GM13977 (cell line): ENCODE measurements at regions not wholly inside any gene's neighbourhood (a gene's known extent, or its start where the extent isn't known, plus 50 kb on each side); places are given as distances from the start of the nearest gene placed in this dataset.

ENCODE experiments used
- DNase-seq: peaks from one replicate; pipeline ENCODE4 v3.0.0; 2012; ENCODE audit warnings: low spot score
- CTCF ChIP-seq: IDR thresholded peaks from 2 replicates; pipeline ENCODE4 v1.5.1; 2012; ENCODE audit warnings: mild to moderate bottlenecking, control low read depth; ENCODE audit not compliant: insufficient read depth; ENCODE audit errors: extremely low read depth, missing control alignments
- in situ Hi-C: fragments of 300-500 bp; cut with MboI; formaldehyde crosslinking; loops from one replicate; pipeline ENCODE4 v1.12.0; 2022; ENCODE audit warnings: low sequenced_read_pairs, low pct_unique_long_range_greater_than_20kb, mixed read lengths, inconsistent platforms; ENCODE audit not compliant: unreplicated experiment

- no peak for DNase-seq
- TF ChIP-seq CTCF = no peak
- in situ Hi-C loops = loop anchor here (25.0 kb wide), 1 partner anchor 271 kb away; no protein-coding TSS in a partner anchor
Measured at GRCh38 chr13:91141543-91142061, 205.9 kb upstream of the MIR17HG start.

GRCh38 chr13:91142572-91142971 is 204.9 kb upstream of the MIR17HG start:
- DNase-seq = no peak
- in situ Hi-C loops = loop anchor here (25.0 kb wide), 1 partner anchor 270 kb away; no protein-coding TSS in a partner anchor
- no peak for TF ChIP-seq CTCF

GRCh38 chr13:91144054-91144453 is 203.4 kb upstream of the MIR17HG start:
- TF ChIP-seq CTCF = no peak
- DNase-seq = no peak
- in situ Hi-C loops = loop anchor here (25.0 kb wide), 1 partner anchor 268 kb away; no protein-coding TSS in a partner anchor

- TF ChIP-seq CTCF = no peak
- in situ Hi-C loops = loop anchor here (25.0 kb wide), 1 partner anchor 268 kb away; no protein-coding TSS in a partner anchor
- no peak for DNase-seq
Measured at GRCh38 chr13:91144486-91144885, 203.0 kb upstream of the MIR17HG start.

- no peak for TF ChIP-seq CTCF
- in situ Hi-C loops = loop anchor here (25.0 kb wide), 1 partner anchor 267 kb away; no protein-coding TSS in a partner anchor
- DNase-seq = no peak
Measured at GRCh38 chr13:91145571-91146205, 201.8 kb upstream of the MIR17HG start.

GRCh38 chr13:91146601-91147000 is 200.9 kb upstream of the MIR17HG start:
- no peak for DNase-seq
- TF ChIP-seq CTCF = no peak
- in situ Hi-C loops = loop anchor here (25.0 kb wide), 1 partner anchor 266 kb away; no protein-coding TSS in a partner anchor
